ENCODE measurements at regions not wholly inside any gene's neighbourhood (a gene's known extent, or its start where the extent isn't known, plus 50 kb on each side); places are given as distances from the start of the nearest gene placed in this dataset.
"Not testable (repeated sequence)": the region's sequence is repeated elsewhere in the genome, so short reads cannot be mapped to it uniquely, and the experiment has no call there.

DNA sequence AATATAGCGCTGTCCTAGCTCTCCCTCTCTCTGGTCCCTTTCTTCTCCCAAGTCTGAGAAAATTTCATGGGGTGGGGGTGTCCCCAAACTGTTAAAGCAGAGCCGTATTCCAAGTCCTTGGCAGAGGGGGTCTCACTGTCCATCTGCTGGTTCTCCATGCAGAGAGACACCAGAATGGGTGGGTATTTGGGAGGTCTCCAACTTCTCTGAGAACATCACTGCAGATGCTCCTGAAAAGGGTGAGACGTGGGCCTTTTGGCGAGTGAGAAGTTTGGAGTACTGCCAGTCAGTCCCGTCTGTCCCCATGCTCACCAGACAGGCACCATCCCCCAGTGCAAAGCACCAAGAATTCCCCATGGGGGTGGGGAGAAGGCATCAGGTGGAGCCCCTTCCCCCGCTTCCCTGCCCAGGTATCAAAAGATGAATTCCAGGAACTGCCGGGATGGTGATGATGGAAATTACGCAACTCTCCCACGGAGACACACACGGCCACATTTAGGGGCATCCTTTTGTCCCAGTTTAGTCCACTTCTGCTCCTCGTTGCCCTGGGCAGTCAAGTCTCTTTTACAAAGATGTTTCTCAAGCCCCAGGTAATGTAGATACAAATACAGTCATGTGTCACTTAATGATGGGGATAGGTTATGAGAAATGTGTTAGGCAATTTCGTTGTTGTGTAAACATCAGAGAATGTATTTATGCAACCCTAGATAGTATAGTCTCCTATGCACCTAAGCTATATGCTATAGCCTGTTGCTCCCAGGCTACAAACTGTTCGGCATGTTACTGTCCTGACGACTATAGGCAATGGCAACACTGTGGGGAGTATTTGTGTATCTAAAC is 73.4 kb upstream of the SRSF6 start:
- no peak overlapping the region for H3K4me3 Mint-ChIP-seq

DNA sequence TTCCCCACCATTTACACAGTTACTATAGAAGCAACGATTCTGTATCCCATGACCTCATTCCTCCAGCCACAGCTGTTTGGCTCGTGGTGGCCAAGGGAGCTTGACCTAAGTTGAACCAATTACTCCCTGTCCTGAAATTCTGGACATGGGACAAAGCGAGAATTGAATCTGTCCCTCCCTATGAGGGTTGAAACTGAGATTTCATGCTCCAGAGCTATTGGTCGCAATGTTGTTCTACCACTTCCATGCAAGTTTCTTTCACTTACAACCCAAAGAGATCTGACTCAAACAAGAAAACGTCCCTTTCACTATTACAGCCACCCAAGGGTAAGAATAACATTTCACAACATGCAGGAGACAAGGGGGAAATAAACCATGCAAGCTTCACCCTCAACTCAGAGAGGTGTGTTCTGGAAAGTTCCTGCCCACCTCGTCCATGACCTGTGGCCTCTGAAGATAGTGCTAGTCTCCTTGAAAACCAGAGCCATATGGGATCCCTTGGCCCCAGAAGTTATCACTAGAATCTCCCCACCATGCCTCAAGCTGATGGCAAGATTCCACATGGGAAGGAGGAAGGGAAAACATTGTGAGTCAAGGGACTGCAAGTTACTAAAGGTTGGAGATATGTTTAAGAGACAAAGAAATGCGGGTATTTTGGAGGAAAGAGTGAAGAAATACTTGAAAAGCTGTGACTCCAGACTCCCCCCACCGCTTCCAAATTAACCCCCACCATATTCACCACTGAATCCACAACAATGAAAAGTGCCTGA is 74.5 kb upstream of the SRSF6 start:
- H3K27me3 Mint-ChIP-seq = peaks cover 13 to 50% (median 24%) of the 10 kb centered on the region in 5 donors
- no peaks in the 10 kb centered on the region for H3K36me3 Mint-ChIP-seq
- no peak for DNase-seq
- peaks cover 0 to 5% (median 0%) of the 10 kb centered on the region in 9 donors for H3K9me3 Mint-ChIP-seq
- H3K27ac Mint-ChIP-seq = no peak overlapping the region
- no peak overlapping the region for H3K4me3 Mint-ChIP-seq
- POLR2A ChIA-PET = no interaction called here
- peaks cover 0 to 3% (median 0%) of the 10 kb centered on the region in 4 donors for H3K4me1 Mint-ChIP-seq
- ATAC-seq = no peak

More for the DNA sequence above, 73.4 kb upstream of the SRSF6 start:
- ATAC-seq (no peak), DNase-seq (no peak)
- peaks cover 0 to 3% (median 0%) of the 10 kb centered on the region in 4 donors for H3K4me1 Mint-ChIP-seq
- H3K9me3 Mint-ChIP-seq = peaks cover 0 to 5% (median 0%) of the 10 kb centered on the region in 9 donors
- no peak overlapping the region for H3K27ac Mint-ChIP-seq
- POLR2A ChIA-PET = interaction anchor here (0.7 kb wide), 1 partner anchor 562 kb away, joined by 4 read pairs; no protein-coding TSS in a partner anchor
- H3K27me3 Mint-ChIP-seq = peaks cover 10 to 55% (median 20%) of the 10 kb centered on the region in 5 donors
- H3K36me3 Mint-ChIP-seq = no peaks in the 10 kb centered on the region

DNA sequence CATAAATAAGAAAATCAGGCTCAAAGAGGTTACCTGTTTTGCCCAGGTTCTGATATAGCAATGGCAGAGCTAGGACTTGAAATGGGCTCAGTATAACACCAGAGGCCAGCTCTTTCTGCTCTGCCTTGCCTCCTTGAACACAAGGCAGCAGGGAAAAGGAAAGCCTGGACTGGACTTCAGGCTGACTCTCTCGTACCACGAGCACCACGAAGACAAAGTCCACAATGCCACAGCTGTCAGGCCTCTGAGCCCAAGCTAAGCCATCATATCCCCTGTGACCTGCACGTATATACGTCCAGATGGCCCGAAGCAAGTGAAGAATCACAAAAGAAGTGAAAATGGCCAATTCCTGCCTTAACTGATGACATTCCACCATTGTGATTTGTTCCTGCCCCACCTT is 75.6 kb upstream of the SRSF6 start:
- H3K9me3 Mint-ChIP-seq, ATAC-seq, H3K36me3 Mint-ChIP-seq, H3K4me1 Mint-ChIP-seq, DNase-seq, H3K27ac Mint-ChIP-seq, H3K4me3 Mint-ChIP-seq, POLR2A ChIA-PET: not testable (repeated sequence)
- peaks cover 12 to 40% (median 20%) of the 10 kb centered on the region in 5 donors for H3K27me3 Mint-ChIP-seq

- H3K27ac Mint-ChIP-seq, H3K4me1 Mint-ChIP-seq, POLR2A ChIA-PET, H3K36me3 Mint-ChIP-seq, DNase-seq, ATAC-seq, H3K4me3 Mint-ChIP-seq, H3K9me3 Mint-ChIP-seq: not testable (repeated sequence)
- peaks cover 12 to 36% (median 17%) of the 10 kb centered on the region in 5 donors for H3K27me3 Mint-ChIP-seq
Observed at GRCh38 chr20:43381533-43381932, 76.2 kb upstream of the SRSF6 start.

- Mint-ChIP-seq H3K9me3 (peaks cover 0 to 2% (median 0%) of the 10 kb centered on the region in 9 donors), H3K4me1 (no peaks in the 10 kb centered on the region), H3K4me3 (no peak overlapping the region), H3K36me3 (no peaks in the 10 kb centered on the region), H3K27ac (no peak overlapping the region), H3K27me3 (peaks cover 18 to 45% (median 26%) of the 10 kb centered on the region in 5 donors)
- POLR2A ChIA-PET = no interaction called here
- DNase-seq (no peak), ATAC-seq (no peak)
Observed at GRCh38 chr20:43379239-43379917, 78.3 kb upstream of the SRSF6 start.

GRCh38 chr20:43376831-43377230 is 80.9 kb upstream of the SRSF6 start:
- Mint-ChIP-seq H3K27ac (no peak overlapping the region), H3K36me3 (no peaks in the 10 kb centered on the region), H3K9me3 (peaks cover 0 to 2% (median 0%) of the 10 kb centered on the region in 9 donors), H3K4me1 (no peaks in the 10 kb centered on the region), H3K27me3 (peaks cover 20 to 40% (median 23%) of the 10 kb centered on the region in 5 donors), H3K4me3 (no peak overlapping the region)
- ATAC-seq = no peak
- POLR2A ChIA-PET = no interaction called here
- DNase-seq = no peak

- H3K9me3 Mint-ChIP-seq = peaks cover 0 to 2% (median 0%) of the 10 kb centered on the region in 9 donors
- DNase-seq (no peak), ATAC-seq (no peak)
- POLR2A ChIA-PET = no interaction called here
- no peak overlapping the region for H3K4me3 Mint-ChIP-seq
- no peaks in the 10 kb centered on the region for H3K4me1 Mint-ChIP-seq
- peaks cover 20 to 37% (median 23%) of the 10 kb centered on the region in 5 donors for H3K27me3 Mint-ChIP-seq
- peak overlapping the region in 1 of 10 donors; percentile 1 for H3K27ac Mint-ChIP-seq
- H3K36me3 Mint-ChIP-seq = no peaks in the 10 kb centered on the region
Observed at GRCh38 chr20:43375591-43375990, 82.1 kb upstream of the SRSF6 start.

- POLR2A ChIA-PET = no interaction called here
- H3K9me3 Mint-ChIP-seq = peaks cover 0 to 3% (median 0%) of the 10 kb centered on the region in 9 donors
- ATAC-seq (no peak), DNase-seq (no peak)
- no peak overlapping the region for H3K27ac Mint-ChIP-seq
- no peak overlapping the region for H3K4me3 Mint-ChIP-seq
- peaks cover 5 to 20% (median 6%) of the 10 kb centered on the region in 5 donors for H3K27me3 Mint-ChIP-seq
- no peaks in the 10 kb centered on the region for H3K4me1 Mint-ChIP-seq
- no peaks in the 10 kb centered on the region for H3K36me3 Mint-ChIP-seq
Observed at GRCh38 chr20:43372051-43372450, 85.6 kb upstream of the SRSF6 start.

DNA sequence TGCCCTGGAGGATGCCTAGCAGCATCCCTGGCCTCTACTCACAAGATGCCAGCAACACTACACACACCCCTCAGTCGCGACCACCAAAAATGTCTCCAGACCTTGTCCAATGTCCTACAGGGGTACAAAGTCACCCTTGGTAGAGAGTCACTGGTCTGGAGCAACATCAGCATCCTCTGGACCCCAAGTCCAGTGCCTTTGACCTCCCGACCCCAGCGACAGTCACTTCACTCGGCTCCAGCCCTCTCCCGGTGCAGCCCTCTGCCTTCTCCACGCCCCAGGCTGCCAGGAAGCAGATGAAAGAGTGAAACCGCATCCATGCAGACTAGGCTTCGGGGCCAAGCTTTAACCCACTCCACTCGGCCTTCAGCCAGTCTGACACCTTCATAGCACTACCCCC is 92.0 kb upstream of the SRSF6 start:
- Mint-ChIP-seq H3K36me3 (no peaks in the 10 kb centered on the region), H3K27me3 (peaks cover 23 to 40% (median 28%) of the 10 kb centered on the region in 5 donors)
- POLR2A ChIA-PET = no interaction called here

GRCh38 chr20:43364001-43364400 is 93.7 kb upstream of the SRSF6 start:
- Mint-ChIP-seq H3K9me3 (peaks cover 0 to 4% (median 0%) of the 10 kb centered on the region in 9 donors), H3K36me3 (no peaks in the 10 kb centered on the region), H3K27me3 (peaks cover 25 to 40% (median 28%) of the 10 kb centered on the region in 5 donors), H3K27ac (peak overlapping the region in 1 of 10 donors; percentile 57), H3K4me3 (no peak overlapping the region), H3K4me1 (no peaks in the 10 kb centered on the region)
- POLR2A ChIA-PET = no interaction called here
- DNase-seq = no peak
- ATAC-seq = no peak

More for the DNA sequence above, 92.0 kb upstream of the SRSF6 start:
- H3K27ac Mint-ChIP-seq = no peak overlapping the region
- H3K4me1 Mint-ChIP-seq = no peaks in the 10 kb centered on the region
- peaks cover 0 to 4% (median 0%) of the 10 kb centered on the region in 9 donors for H3K9me3 Mint-ChIP-seq
- ATAC-seq (no peak), DNase-seq (no peak)
- H3K4me3 Mint-ChIP-seq = no peak overlapping the region

- no peaks in the 10 kb centered on the region for H3K36me3 Mint-ChIP-seq
- H3K4me1 Mint-ChIP-seq = no peaks in the 10 kb centered on the region
- DNase-seq (no peak), ATAC-seq (no peak)
- H3K27ac Mint-ChIP-seq = peak overlapping the region in 1 of 10 donors; percentile 57
- POLR2A ChIA-PET = no interaction called here
- H3K4me3 Mint-ChIP-seq = no peak overlapping the region
- peaks cover 25 to 40% (median 26%) of the 10 kb centered on the region in 5 donors for H3K27me3 Mint-ChIP-seq
- H3K9me3 Mint-ChIP-seq = peaks cover 0 to 4% (median 0%) of the 10 kb centered on the region in 9 donors
Observed at GRCh38 chr20:43363506-43363905, 94.2 kb upstream of the SRSF6 start.

GRCh38 chr20:43361526-43361925 is 96.2 kb upstream of the SRSF6 start:
- peaks cover 20 to 46% (median 25%) of the 10 kb centered on the region in 5 donors for H3K27me3 Mint-ChIP-seq
- H3K27ac Mint-ChIP-seq = no peak overlapping the region
- H3K4me1 Mint-ChIP-seq = no peaks in the 10 kb centered on the region
- peaks cover 0 to 4% (median 0%) of the 10 kb centered on the region in 9 donors for H3K9me3 Mint-ChIP-seq
- POLR2A ChIA-PET = no interaction called here
- H3K4me3 Mint-ChIP-seq = no peak overlapping the region
- DNase-seq = no peak
- H3K36me3 Mint-ChIP-seq = no peaks in the 10 kb centered on the region
- no peak for ATAC-seq

Data from naive thymus-derived CD8-positive, alpha-beta T cell (primary cell).